ENCODE measurements at regions not wholly inside any gene's neighbourhood (a gene's known extent, or its start where the extent isn't known, plus 50 kb on each side); places are given as distances from the start of the nearest gene placed in this dataset.
"Not testable (repeated sequence)": the region's sequence is repeated elsewhere in the genome, so short reads cannot be mapped to it uniquely, and the experiment has no call there.

GRCh38 chr5:44150075-44150723 is 239.0 kb downstream of the FGF10 start:
- DNase-seq (ENCODE audit: low spot score): no peak
- H3K9me3 Mint-ChIP-seq: peaks cover 29% of the 10 kb centered on the region
- H3K27ac Mint-ChIP-seq: no peak overlapping the region
- no peaks in the 10 kb centered on the region for H3K36me3 Mint-ChIP-seq (ENCODE audit: low read depth)
- no peak overlapping the region for H3K4me3 Mint-ChIP-seq
- H3K27me3 Mint-ChIP-seq (ENCODE audit: low read depth): no peaks in the 10 kb centered on the region
- no peaks in the 10 kb centered on the region for H3K4me1 Mint-ChIP-seq (ENCODE audit: low read depth)

GRCh38 chr5:44117947-44118346 is 271.3 kb downstream of the FGF10 start:
- DNase-seq (ENCODE audit: low spot score); H3K27me3 Mint-ChIP-seq (ENCODE audit: low read depth); H3K36me3 Mint-ChIP-seq (ENCODE audit: low read depth); H3K4me1 Mint-ChIP-seq (ENCODE audit: low read depth); H3K27ac Mint-ChIP-seq; H3K4me3 Mint-ChIP-seq: not testable (repeated sequence)
- H3K9me3 Mint-ChIP-seq: peaks cover 10% of the 10 kb centered on the region

- not testable (repeated sequence) for H3K4me3 Mint-ChIP-seq; H3K27ac Mint-ChIP-seq; DNase-seq (ENCODE audit: low spot score); H3K4me1 Mint-ChIP-seq (ENCODE audit: low read depth); H3K27me3 Mint-ChIP-seq (ENCODE audit: low read depth); H3K36me3 Mint-ChIP-seq (ENCODE audit: low read depth)
- peaks cover 49% of the 10 kb centered on the region for H3K9me3 Mint-ChIP-seq
Measured at GRCh38 chr5:44108232-44108631, 281.0 kb downstream of the FGF10 start.

- Mint-ChIP-seq H3K4me3 (no peak overlapping the region), H3K9me3 (peaks cover 28% of the 10 kb centered on the region)
Measured at GRCh38 chr5:44099643-44100042, 289.6 kb downstream of the FGF10 start.

GRCh38 chr5:44089424-44090144 is 299.6 kb downstream of the FGF10 start:
- no peak overlapping the region for H3K27ac Mint-ChIP-seq
- DNase-seq (ENCODE audit: low spot score): no peak
- peaks cover 17% of the 10 kb centered on the region for H3K9me3 Mint-ChIP-seq
- H3K4me1 Mint-ChIP-seq (ENCODE audit: low read depth): no peaks in the 10 kb centered on the region
- no peaks in the 10 kb centered on the region for H3K27me3 Mint-ChIP-seq (ENCODE audit: low read depth)
- H3K36me3 Mint-ChIP-seq (ENCODE audit: low read depth): no peaks in the 10 kb centered on the region
- H3K4me3 Mint-ChIP-seq: no peak overlapping the region

More at GRCh38 chr5:44099643-44100042, 289.6 kb downstream of the FGF10 start:
- Mint-ChIP-seq H3K27me3 (ENCODE audit: low read depth) (no peaks in the 10 kb centered on the region), H3K36me3 (ENCODE audit: low read depth) (no peaks in the 10 kb centered on the region), H3K27ac (no peak overlapping the region), H3K4me1 (ENCODE audit: low read depth) (no peaks in the 10 kb centered on the region)
- DNase-seq (ENCODE audit: low spot score): no peak

- no peak overlapping the region for H3K4me3 Mint-ChIP-seq
- DNase-seq (ENCODE audit: low spot score): no peak
- no peaks in the 10 kb centered on the region for H3K27me3 Mint-ChIP-seq (ENCODE audit: low read depth)
- H3K4me1 Mint-ChIP-seq (ENCODE audit: low read depth): no peaks in the 10 kb centered on the region
- peaks cover 31% of the 10 kb centered on the region for H3K9me3 Mint-ChIP-seq
- H3K36me3 Mint-ChIP-seq (ENCODE audit: low read depth): no peaks in the 10 kb centered on the region
- no peak overlapping the region for H3K27ac Mint-ChIP-seq
Measured at GRCh38 chr5:44085083-44085482, 304.1 kb downstream of the FGF10 start.

- H3K4me3 Mint-ChIP-seq; H3K27me3 Mint-ChIP-seq (ENCODE audit: low read depth); H3K36me3 Mint-ChIP-seq (ENCODE audit: low read depth); DNase-seq (ENCODE audit: low spot score); H3K4me1 Mint-ChIP-seq (ENCODE audit: low read depth); H3K27ac Mint-ChIP-seq: not testable (repeated sequence)
- peaks cover 26% of the 10 kb centered on the region for H3K9me3 Mint-ChIP-seq
Measured at GRCh38 chr5:44074547-44074946, 314.7 kb downstream of the FGF10 start.

- H3K9me3 Mint-ChIP-seq: no peaks in the 10 kb centered on the region
- no peak overlapping the region for H3K27ac Mint-ChIP-seq
- no peaks in the 10 kb centered on the region for H3K36me3 Mint-ChIP-seq (ENCODE audit: low read depth)
- DNase-seq (ENCODE audit: low spot score): no peak
- no peak overlapping the region for H3K4me3 Mint-ChIP-seq
- H3K27me3 Mint-ChIP-seq (ENCODE audit: low read depth): no peaks in the 10 kb centered on the region
- H3K4me1 Mint-ChIP-seq (ENCODE audit: low read depth): no peaks in the 10 kb centered on the region
Measured at GRCh38 chr5:44051591-44051990, 337.6 kb downstream of the FGF10 start.

- H3K4me3 Mint-ChIP-seq: no peak overlapping the region
- no peak for DNase-seq (ENCODE audit: low spot score)
- H3K27ac Mint-ChIP-seq: no peak overlapping the region
- H3K4me1 Mint-ChIP-seq (ENCODE audit: low read depth): no peaks in the 10 kb centered on the region
- H3K36me3 Mint-ChIP-seq (ENCODE audit: low read depth): no peaks in the 10 kb centered on the region
- H3K27me3 Mint-ChIP-seq (ENCODE audit: low read depth): no peaks in the 10 kb centered on the region
- peaks cover 14% of the 10 kb centered on the region for H3K9me3 Mint-ChIP-seq
Measured at GRCh38 chr5:44048276-44048984, 340.8 kb downstream of the FGF10 start.

GRCh38 chr5:44046619-44047364 is 342.4 kb downstream of the FGF10 start:
- DNase-seq (ENCODE audit: low spot score): no peak
- H3K4me3 Mint-ChIP-seq: no peak overlapping the region
- H3K36me3 Mint-ChIP-seq (ENCODE audit: low read depth): no peaks in the 10 kb centered on the region
- peaks cover 14% of the 10 kb centered on the region for H3K9me3 Mint-ChIP-seq
- no peaks in the 10 kb centered on the region for H3K27me3 Mint-ChIP-seq (ENCODE audit: low read depth)
- no peak overlapping the region for H3K27ac Mint-ChIP-seq
- no peaks in the 10 kb centered on the region for H3K4me1 Mint-ChIP-seq (ENCODE audit: low read depth)

GRCh38 chr5:44044549-44044948 is 344.7 kb downstream of the FGF10 start:
- H3K9me3 Mint-ChIP-seq: peaks cover 27% of the 10 kb centered on the region
- H3K27me3 Mint-ChIP-seq (ENCODE audit: low read depth); H3K36me3 Mint-ChIP-seq (ENCODE audit: low read depth); H3K4me3 Mint-ChIP-seq; DNase-seq (ENCODE audit: low spot score); H3K27ac Mint-ChIP-seq; H3K4me1 Mint-ChIP-seq (ENCODE audit: low read depth): not testable (repeated sequence)

- H3K27me3 Mint-ChIP-seq (ENCODE audit: low read depth): no peaks in the 10 kb centered on the region
- H3K4me3 Mint-ChIP-seq: no peak overlapping the region
- no peak for DNase-seq (ENCODE audit: low spot score)
- no peaks in the 10 kb centered on the region for H3K4me1 Mint-ChIP-seq (ENCODE audit: low read depth)
- peaks cover 4% of the 10 kb centered on the region for H3K9me3 Mint-ChIP-seq
- H3K36me3 Mint-ChIP-seq (ENCODE audit: low read depth): no peaks in the 10 kb centered on the region
- no peak overlapping the region for H3K27ac Mint-ChIP-seq
Measured at GRCh38 chr5:44028226-44028625, 361.0 kb downstream of the FGF10 start.

- Mint-ChIP-seq H3K27ac (no peak overlapping the region), H3K4me3 (no peak overlapping the region), H3K27me3 (ENCODE audit: low read depth) (no peaks in the 10 kb centered on the region), H3K36me3 (ENCODE audit: low read depth) (no peaks in the 10 kb centered on the region), H3K9me3 (peaks cover 4% of the 10 kb centered on the region), H3K4me1 (ENCODE audit: low read depth) (no peaks in the 10 kb centered on the region)
- no peak for DNase-seq (ENCODE audit: low spot score)
Measured at GRCh38 chr5:44022622-44023021, 366.6 kb downstream of the FGF10 start.

GRCh38 chr5:44011518-44011917 is 377.7 kb downstream of the FGF10 start:
- Mint-ChIP-seq H3K36me3 (ENCODE audit: low read depth) (no peaks in the 10 kb centered on the region), H3K4me3 (no peak overlapping the region), H3K4me1 (ENCODE audit: low read depth) (no peaks in the 10 kb centered on the region), H3K27ac (no peak overlapping the region), H3K9me3 (peaks cover 19% of the 10 kb centered on the region), H3K27me3 (ENCODE audit: low read depth) (no peaks in the 10 kb centered on the region)
- DNase-seq (ENCODE audit: low spot score): no peak
